ENCODE measurements at regions not wholly inside any gene's neighbourhood (a gene's known extent, or its start where the extent isn't known, plus 50 kb on each side); places are given as distances from the start of the nearest gene placed in this dataset.

DNA sequence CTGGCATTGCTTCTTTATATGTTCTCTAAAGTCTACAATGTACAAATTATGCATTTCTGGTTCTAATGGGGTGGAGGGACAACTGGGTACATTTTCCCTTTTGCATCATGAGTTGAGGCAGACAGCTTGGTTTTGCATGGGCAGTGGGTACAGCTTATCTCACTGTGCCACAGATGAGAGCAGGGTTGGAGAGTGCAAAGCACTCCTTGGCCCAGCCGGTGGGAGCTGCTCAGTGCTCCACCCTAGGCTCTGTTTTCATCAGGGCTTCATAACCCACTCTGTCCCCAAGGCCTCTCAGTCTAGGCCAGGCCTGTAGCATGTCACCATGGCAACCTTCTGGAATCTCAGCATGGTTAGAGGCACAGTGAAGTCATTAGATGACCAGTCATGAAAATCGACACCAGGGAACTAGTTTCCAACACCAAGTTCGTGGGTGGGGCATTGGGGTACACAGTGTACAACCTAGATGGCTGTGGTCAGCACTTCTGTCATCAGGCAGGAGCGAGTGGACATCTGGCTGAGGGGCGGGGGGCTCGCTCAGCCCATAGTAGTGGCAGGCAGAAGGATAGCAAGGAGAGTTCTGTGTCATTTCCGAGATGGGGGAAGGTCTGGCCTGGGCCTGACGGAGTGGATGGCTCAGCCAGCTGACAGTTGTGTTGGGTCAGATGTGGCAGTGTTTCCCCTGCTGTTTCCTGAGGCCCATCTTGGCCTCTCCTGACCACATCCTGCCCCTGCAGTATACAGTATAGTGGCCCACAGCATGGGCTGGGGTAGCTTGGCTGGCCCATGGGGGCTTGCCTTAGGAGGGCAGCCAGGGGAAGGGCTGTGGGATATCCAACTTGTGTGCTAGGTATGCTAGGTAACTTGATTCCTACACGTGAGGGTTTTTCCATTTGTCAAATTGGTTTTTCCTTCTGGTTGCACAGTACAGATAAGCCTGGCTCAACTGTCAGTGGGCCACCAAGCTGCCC, 75.7 kb upstream of the PRR23C start (continued):
- TF ChIP-seq, protein P1, sequence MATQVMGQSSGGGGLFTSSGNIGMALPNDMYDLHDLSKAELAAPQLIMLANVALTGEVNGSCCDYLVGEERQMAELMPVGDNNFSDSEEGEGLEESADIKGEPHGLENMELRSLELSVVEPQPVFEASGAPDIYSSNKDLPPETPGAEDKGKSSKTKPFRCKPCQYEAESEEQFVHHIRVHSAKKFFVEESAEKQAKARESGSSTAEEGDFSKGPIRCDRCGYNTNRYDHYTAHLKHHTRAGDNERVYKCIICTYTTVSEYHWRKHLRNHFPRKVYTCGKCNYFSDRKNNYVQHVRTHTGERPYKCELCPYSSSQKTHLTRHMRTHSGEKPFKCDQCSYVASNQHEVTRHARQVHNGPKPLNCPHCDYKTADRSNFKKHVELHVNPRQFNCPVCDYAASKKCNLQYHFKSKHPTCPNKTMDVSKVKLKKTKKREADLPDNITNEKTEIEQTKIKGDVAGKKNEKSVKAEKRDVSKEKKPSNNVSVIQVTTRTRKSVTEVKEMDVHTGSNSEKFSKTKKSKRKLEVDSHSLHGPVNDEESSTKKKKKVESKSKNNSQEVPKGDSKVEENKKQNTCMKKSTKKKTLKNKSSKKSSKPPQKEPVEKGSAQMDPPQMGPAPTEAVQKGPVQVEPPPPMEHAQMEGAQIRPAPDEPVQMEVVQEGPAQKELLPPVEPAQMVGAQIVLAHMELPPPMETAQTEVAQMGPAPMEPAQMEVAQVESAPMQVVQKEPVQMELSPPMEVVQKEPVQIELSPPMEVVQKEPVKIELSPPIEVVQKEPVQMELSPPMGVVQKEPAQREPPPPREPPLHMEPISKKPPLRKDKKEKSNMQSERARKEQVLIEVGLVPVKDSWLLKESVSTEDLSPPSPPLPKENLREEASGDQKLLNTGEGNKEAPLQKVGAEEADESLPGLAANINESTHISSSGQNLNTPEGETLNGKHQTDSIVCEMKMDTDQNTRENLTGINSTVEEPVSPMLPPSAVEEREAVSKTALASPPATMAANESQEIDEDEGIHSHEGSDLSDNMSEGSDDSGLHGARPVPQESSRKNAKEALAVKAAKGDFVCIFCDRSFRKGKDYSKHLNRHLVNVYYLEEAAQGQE (IDR thresholded peaks at IDR 0.05; ENCODE audit: borderline replicate concordance) = no peak
- TF ChIP-seq, protein P1 (CRISPR knock-in tag; IDR thresholded peaks at IDR 0.05; ENCODE audit: low read depth) = 0 out of 2 replicates have a peak, but pooled peaks have one; percentile 33
- TF ChIP-seq BHLHE40 (IDR thresholded peaks at IDR 0.05; ENCODE audit: low read length) (peak; percentile 11; the same call in 1 of the 2 replicates), ZNF311 (CRISPR knock-in tag; IDR thresholded peaks at IDR 0.05) (0 out of 2 replicates have a peak, but pooled peaks have one; percentile 74), RFX7 (CRISPR knock-in tag; IDR thresholded peaks at IDR 0.05) (no peak)
- TF ChIP-seq, protein P2, sequence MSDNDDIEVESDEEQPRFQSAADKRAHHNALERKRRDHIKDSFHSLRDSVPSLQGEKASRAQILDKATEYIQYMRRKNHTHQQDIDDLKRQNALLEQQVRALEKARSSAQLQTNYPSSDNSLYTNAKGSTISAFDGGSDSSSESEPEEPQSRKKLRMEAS (CRISPR knock-in tag; IDR thresholded peaks at IDR 0.05) = 0 out of 2 replicates have a peak, but pooled peaks have one; percentile 12
- TF ChIP-seq, protein P3, sequence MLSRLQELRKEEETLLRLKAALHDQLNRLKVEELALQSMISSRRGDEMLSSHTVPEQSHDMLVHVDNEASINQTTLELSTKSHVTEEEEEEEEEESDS (CRISPR knock-in tag; IDR thresholded peaks at IDR 0.05) = no peak
